Ovary (tissue), 3 donors: ENCODE measurements at regions not wholly inside any gene's neighbourhood (a gene's known extent, or its start where the extent isn't known, plus 50 kb on each side); places are given as distances from the start of the nearest gene placed in this dataset.

Experiments
- EP300 ChIP-seq: sonication (generic); formaldehyde crosslinking; IDR thresholded peaks from one replicate; pipeline ENCODE4 v1.6.1; 2017; ENCODE audit warnings: antibody characterized with exemption
- TF ChIP-seq, protein P1 (sequence below), 3 donors: fragments of 450-650 bp in 2 of 3; fragments of 200-600 bp in 1 of 3; IDR thresholded peaks; one replicate each; pipeline versions ENCODE4 v1.5.1 to v1.8.0; 2016 to 2022; ENCODE audit warnings: antibody characterized with exemption in 3 of 3, mild to moderate bottlenecking in 1 of 3
- donor health status: DM: no; HTN: no; CAD: no.

DNA sequence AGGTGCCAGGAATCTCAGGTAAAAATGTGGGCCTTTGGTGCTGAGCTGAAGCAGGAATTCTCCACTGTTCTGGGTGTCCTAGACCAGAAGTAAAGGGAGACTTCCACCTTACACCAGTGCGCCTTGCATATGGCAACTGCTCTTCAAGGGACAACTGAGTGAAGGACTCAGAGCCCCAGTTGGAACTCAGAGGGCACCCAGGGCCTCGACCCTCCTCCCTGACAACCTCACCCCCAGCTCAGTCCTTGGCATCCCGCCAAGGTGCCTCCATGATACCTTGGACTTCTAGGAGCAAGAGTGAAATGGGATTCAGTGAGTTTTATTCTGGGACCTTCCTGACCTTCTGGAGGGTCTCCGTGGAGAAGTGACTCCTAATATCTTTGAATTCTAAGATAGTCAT is 140.3 kb downstream of the GPCPD1 start:
- TF ChIP-seq, protein P1, sequence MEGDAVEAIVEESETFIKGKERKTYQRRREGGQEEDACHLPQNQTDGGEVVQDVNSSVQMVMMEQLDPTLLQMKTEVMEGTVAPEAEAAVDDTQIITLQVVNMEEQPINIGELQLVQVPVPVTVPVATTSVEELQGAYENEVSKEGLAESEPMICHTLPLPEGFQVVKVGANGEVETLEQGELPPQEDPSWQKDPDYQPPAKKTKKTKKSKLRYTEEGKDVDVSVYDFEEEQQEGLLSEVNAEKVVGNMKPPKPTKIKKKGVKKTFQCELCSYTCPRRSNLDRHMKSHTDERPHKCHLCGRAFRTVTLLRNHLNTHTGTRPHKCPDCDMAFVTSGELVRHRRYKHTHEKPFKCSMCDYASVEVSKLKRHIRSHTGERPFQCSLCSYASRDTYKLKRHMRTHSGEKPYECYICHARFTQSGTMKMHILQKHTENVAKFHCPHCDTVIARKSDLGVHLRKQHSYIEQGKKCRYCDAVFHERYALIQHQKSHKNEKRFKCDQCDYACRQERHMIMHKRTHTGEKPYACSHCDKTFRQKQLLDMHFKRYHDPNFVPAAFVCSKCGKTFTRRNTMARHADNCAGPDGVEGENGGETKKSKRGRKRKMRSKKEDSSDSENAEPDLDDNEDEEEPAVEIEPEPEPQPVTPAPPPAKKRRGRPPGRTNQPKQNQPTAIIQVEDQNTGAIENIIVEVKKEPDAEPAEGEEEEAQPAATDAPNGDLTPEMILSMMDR (IDR thresholded peaks at IDR 0.05) = no peak
- TF ChIP-seq EP300 = no peak
